ENCODE measurements at regions not wholly inside any gene's neighbourhood (a gene's known extent, or its start where the extent isn't known, plus 50 kb on each side); places are given as distances from the start of the nearest gene placed in this dataset.
"Not testable (repeated sequence)": the region's sequence is repeated elsewhere in the genome, so short reads cannot be mapped to it uniquely, and the experiment has no call there.

GRCh38 chr5:74465724-74466123 lies 174.8 kb downstream of the ENC1 start:
- no peak for DNase-seq (ENCODE audit: low read depth in 4 of 4, low spot score in 3 of 4)

GRCh38 chr5:74464512-74465209 lies 175.9 kb downstream of the ENC1 start:
- no peak for DNase-seq (ENCODE audit: low read depth in 4 of 4, low spot score in 3 of 4)

- DNase-seq (ENCODE audit: low read depth in 4 of 4, low spot score in 3 of 4): no peak
These were observed 178.2 kb downstream of the ENC1 start for GRCh38 chr5:74462356-74462755.

- no peak for DNase-seq (ENCODE audit: low read depth in 4 of 4, low spot score in 3 of 4)
These were observed 179.3 kb downstream of the ENC1 start for GRCh38 chr5:74461251-74461650.

GRCh38 chr5:74460694-74461093 lies 179.8 kb downstream of the ENC1 start:
- no peak for DNase-seq (ENCODE audit: low read depth in 4 of 4, low spot score in 3 of 4)

- no peak for DNase-seq (ENCODE audit: low read depth in 4 of 4, low spot score in 3 of 4)
These were observed 180.5 kb downstream of the ENC1 start for GRCh38 chr5:74459984-74460383.

GRCh38 chr5:74457876-74458275 lies 182.7 kb downstream of the ENC1 start:
- no peak for DNase-seq (ENCODE audit: low read depth in 4 of 4, low spot score in 3 of 4)

- DNase-seq (ENCODE audit: low read depth in 4 of 4, low spot score in 3 of 4): no peak
These were observed 186.1 kb downstream of the ENC1 start for GRCh38 chr5:74454263-74455030.

GRCh38 chr5:74452856-74453255 lies 187.7 kb downstream of the ENC1 start:
- no peak for DNase-seq (ENCODE audit: low read depth in 4 of 4, low spot score in 3 of 4)

GRCh38 chr5:74450095-74450494 lies 190.4 kb downstream of the ENC1 start:
- DNase-seq (ENCODE audit: low read depth in 4 of 4, low spot score in 3 of 4): no peak

- DNase-seq (ENCODE audit: low read depth in 4 of 4, low spot score in 3 of 4): no peak
These were observed 193.7 kb downstream of the ENC1 start for GRCh38 chr5:74446725-74447241.

- no peak for DNase-seq (ENCODE audit: low read depth in 4 of 4, low spot score in 3 of 4)
These were observed 198.1 kb downstream of the ENC1 start for GRCh38 chr5:74442466-74442865.

- no peak for DNase-seq (ENCODE audit: low read depth in 4 of 4, low spot score in 3 of 4)
These were observed 198.9 kb downstream of the ENC1 start for GRCh38 chr5:74441616-74442015.

- no peak for DNase-seq (ENCODE audit: low read depth in 4 of 4, low spot score in 3 of 4)
These were observed 200.2 kb downstream of the ENC1 start for GRCh38 chr5:74440341-74440740.

- not testable (repeated sequence) for DNase-seq (ENCODE audit: low read depth in 4 of 4, low spot score in 3 of 4)
These were observed 202.7 kb downstream of the ENC1 start for GRCh38 chr5:74437870-74438269.

GRCh38 chr5:74433896-74434829 lies 206.4 kb downstream of the ENC1 start:
- DNase-seq (ENCODE audit: low read depth in 4 of 4, low spot score in 3 of 4): no peak

- no peak for DNase-seq (ENCODE audit: low read depth in 4 of 4, low spot score in 3 of 4)
These were observed 207.2 kb downstream of the ENC1 start for GRCh38 chr5:74433255-74433895.

GRCh38 chr5:74432721-74433120 lies 207.8 kb downstream of the ENC1 start:
- DNase-seq (ENCODE audit: low read depth in 4 of 4, low spot score in 3 of 4): no peak

- DNase-seq (ENCODE audit: low read depth in 4 of 4, low spot score in 3 of 4): no peak
These were observed 208.3 kb downstream of the ENC1 start for GRCh38 chr5:74432216-74432615.

- no peak for DNase-seq (ENCODE audit: low read depth in 4 of 4, low spot score in 3 of 4)
These were observed 209.2 kb downstream of the ENC1 start for GRCh38 chr5:74431290-74431669.
